H9 (cell line): ENCODE measurements at regions not wholly inside any gene's neighbourhood (a gene's known extent, or its start where the extent isn't known, plus 50 kb on each side); places are given as distances from the start of the nearest gene placed in this dataset.

ENCODE experiments used
- DNase-seq: peaks from one replicate; pipeline ENCODE4 v3.0.0-alpha.2; 2017
- H2AFZ ChIP-seq: one replicate; pipeline ENCODE4 v1.6.1; 2013; ENCODE audit warnings: mild to moderate bottlenecking, low read length, control low read depth, moderate library complexity
- H2AK5ac ChIP-seq: 2 replicates; pipeline ENCODE4 v1.6.1; 2013; ENCODE audit warnings: low read length, control low read depth, mixed read lengths; ENCODE audit not compliant: insufficient read length
- H2BK120ac ChIP-seq: one replicate; pipeline ENCODE4 v1.6.1; 2013; ENCODE audit warnings: low read depth, mild to moderate bottlenecking, low read length, control low read depth, inconsistent platforms; ENCODE audit not compliant: poor library complexity, severe bottlenecking
- H2BK12ac ChIP-seq: 2 replicates; pipeline ENCODE4 v1.6.1; 2013; ENCODE audit warnings: low read length, control low read depth, mixed read lengths, low read depth; ENCODE audit not compliant: insufficient read length
- H2BK15ac ChIP-seq: 2 replicates; pipeline ENCODE4 v1.6.1; 2013; ENCODE audit warnings: low read depth, low read length, control low read depth
- H2BK20ac ChIP-seq: one replicate; pipeline ENCODE4 v1.6.1; 2013; ENCODE audit warnings: low read depth, mild to moderate bottlenecking, low read length, control low read depth, inconsistent platforms; ENCODE audit not compliant: poor library complexity, severe bottlenecking
- H2BK5ac ChIP-seq: 2 replicates; pipeline ENCODE4 v1.6.1; 2013; ENCODE audit warnings: low read length, control low read depth, mixed read lengths; ENCODE audit not compliant: insufficient read length
- H3K14ac ChIP-seq: 2 replicates; pipeline ENCODE4 v1.6.1; 2013; ENCODE audit warnings: low read length, control low read depth; ENCODE audit not compliant: insufficient read depth
- H3K18ac ChIP-seq: 2 replicates; pipeline ENCODE4 v1.6.1; 2013; ENCODE audit warnings: low read depth, mild to moderate bottlenecking, mixed read lengths, low read length, control low read depth; ENCODE audit not compliant: insufficient read length
- H3K23ac ChIP-seq: 2 replicates; pipeline ENCODE4 v1.6.1; 2013; ENCODE audit warnings: low read length, control low read depth, mixed read lengths, low read depth; ENCODE audit not compliant: insufficient read length
- H3K23me2 ChIP-seq: 2 replicates; pipeline ENCODE4 v1.6.1; 2013; ENCODE audit warnings: low read depth, mild to moderate bottlenecking, mixed read lengths, low read length, control low read depth; ENCODE audit not compliant: insufficient read length, poor library complexity, severe bottlenecking
- H3K27ac ChIP-seq: 2 replicates; pipeline ENCODE4 v1.5.1; 2013; ENCODE audit warnings: low read length, control low read depth, mixed read lengths, low read depth; ENCODE audit not compliant: insufficient read length
- H3K27me3 ChIP-seq: 2 replicates; pipeline ENCODE4 v1.6.1; 2013; ENCODE audit warnings: low read length, control low read depth, inconsistent platforms; ENCODE audit not compliant: insufficient read depth
- H3K4ac ChIP-seq: 2 replicates; pipeline ENCODE4 v1.6.1; 2013; ENCODE audit warnings: low read depth, mild to moderate bottlenecking, control low read depth, inconsistent platforms, low read length, moderate library complexity
- H3K4me1 ChIP-seq: 2 replicates; pipeline ENCODE4 v1.6.1; 2013; ENCODE audit warnings: low read length, control low read depth, inconsistent platforms; ENCODE audit not compliant: insufficient read depth
- H3K4me2 ChIP-seq: 2 replicates; pipeline ENCODE4 v1.6.1; 2013; ENCODE audit warnings: low read length, control low read depth, mixed read lengths; ENCODE audit not compliant: insufficient read length, insufficient read depth
- H3K56ac ChIP-seq: 2 replicates; pipeline ENCODE4 v1.6.1; 2013; ENCODE audit warnings: low read depth, mild to moderate bottlenecking, mixed read lengths, low read length, control low read depth; ENCODE audit not compliant: insufficient read length
- H3K79me1 ChIP-seq: 2 replicates; pipeline ENCODE4 v1.6.1; 2013; ENCODE audit warnings: low read depth, mild to moderate bottlenecking, moderate library complexity, low read length, control low read depth, inconsistent platforms; ENCODE audit not compliant: insufficient read depth, poor library complexity, severe bottlenecking
- H3K79me2 ChIP-seq: 2 replicates; pipeline ENCODE4 v1.6.1; 2013; ENCODE audit warnings: low read length, control low read depth, inconsistent platforms; ENCODE audit not compliant: insufficient read depth
- H3K9ac ChIP-seq: 2 replicates; pipeline ENCODE4 v1.6.1; 2013; ENCODE audit warnings: low read length, control low read depth, mixed read lengths; ENCODE audit not compliant: insufficient read length; ENCODE audit errors: extremely low read depth
- H3K9me3 ChIP-seq: one replicate; pipeline ENCODE4 v1.6.1; 2013; ENCODE audit warnings: low read depth, low read length, inconsistent platforms; ENCODE audit not compliant: control insufficient read depth
- H3T11ph ChIP-seq: one replicate; pipeline ENCODE4 v1.6.1; 2013; ENCODE audit warnings: mild to moderate bottlenecking, low read length, control low read depth, inconsistent platforms
- H4K20me1 ChIP-seq: one replicate; pipeline ENCODE4 v1.6.1; 2013; ENCODE audit not compliant: control insufficient read depth, insufficient read length, insufficient read depth
- H4K5ac ChIP-seq: 2 replicates; pipeline ENCODE4 v1.6.1; 2013; ENCODE audit warnings: low read depth, mild to moderate bottlenecking, mixed read lengths, low read length, control low read depth; ENCODE audit not compliant: insufficient read length
- H4K8ac ChIP-seq: replicated peaks from 2 replicates; pipeline ENCODE4 v1.6.1; 2013; ENCODE audit warnings: low read length, control low read depth, mixed read lengths, low read depth; ENCODE audit not compliant: insufficient read length
- H4K91ac ChIP-seq: 2 replicates; pipeline ENCODE4 v1.6.1; 2013; ENCODE audit warnings: low read depth, mild to moderate bottlenecking, moderate library complexity, mixed read lengths, low read length, control low read depth; ENCODE audit not compliant: insufficient read length
- H3K27ac Mint-ChIP-seq, 3 experiments: 2 replicates in 2 of 3; 3 replicates in 1 of 3; pipeline ENCODE4 v1.8.0; 2020 to 2021; ENCODE audit warnings: mixed read lengths in 3 of 3, mild to moderate bottlenecking in 1 of 3, moderate library complexity in 1 of 3
- H3K27me3 Mint-ChIP-seq: 2 replicates; pipeline ENCODE4 v1.8.0; 2021; ENCODE audit warnings: low read depth, mild to moderate bottlenecking, moderate library complexity, mixed read lengths
- H3K36me3 Mint-ChIP-seq, 3 experiments: 2 replicates in 2 of 3; 3 replicates in 1 of 3; pipeline ENCODE4 v1.8.0; 2020 to 2021; ENCODE audit warnings: low read depth in 3 of 3, mixed read lengths in 3 of 3; ENCODE audit not compliant: insufficient read depth in 1 of 3
- H3K4me1 Mint-ChIP-seq, 2 experiments: 2 replicates each; pipeline ENCODE4 v1.8.0; 2020; ENCODE audit warnings: mixed read lengths in 2 of 2
- H3K4me3 Mint-ChIP-seq, 2 experiments: 2 replicates in 1 of 2; 3 replicates in 1 of 2; pipeline ENCODE4 v1.8.0; 2020 to 2021; ENCODE audit warnings: mild to moderate bottlenecking in 2 of 2, mixed read lengths in 2 of 2, moderate library complexity in 1 of 2
- H3K9me3 Mint-ChIP-seq, 2 experiments: 2 replicates in 1 of 2; 3 replicates in 1 of 2; pipeline ENCODE4 v1.8.0; 2020; ENCODE audit warnings: mild to moderate bottlenecking in 2 of 2, mixed read lengths in 2 of 2, moderate library complexity in 1 of 2
- WGBS: extraction: QIAGEN DNeasy Blood & Tissue Kit; methylation state at CpG from one replicate; pipeline ENCODE4 v1.1.7; 2013; ENCODE audit warnings: missing lambda C conversion rate, low lambda C conversion rate, mixed read lengths; ENCODE audit not compliant: insufficient read length; ENCODE audit errors: extremely low coverage; 5-methylcytosine and 5-hydroxymethylcytosine counted together
- TF ChIP-seq, protein P1 (sequence below): fragments of 200-600 bp; sonication (generic); conservative IDR thresholded peaks from 3 replicates; pipeline ENCODE4 v1.8.0; 2021; ENCODE audit warnings: antibody characterized with exemption, mild to moderate bottlenecking

GRCh38 chr6:167697316-167697715 is 129.4 kb upstream of the AFDN start:
- Histone ChIP-seq H3K4ac (no peak overlapping the region), H3K14ac (no peak overlapping the region), H3K23ac (no peak overlapping the region), H3K9ac (no peak overlapping the region), H2BK20ac (no peak overlapping the region), H3K4me1 (no peaks in the 10 kb centered on the region), H4K5ac (no peak overlapping the region), H3K27ac (no peak overlapping the region), H3K4me2 (no peak overlapping the region), H2BK5ac (no peak overlapping the region), H3K18ac (no peak overlapping the region), H2BK15ac (no peak overlapping the region), H2AFZ (no peak overlapping the region), H4K8ac (no peak overlapping the region), H2BK12ac (no peak overlapping the region), H4K20me1 (no peaks in the 10 kb centered on the region), H3K79me2 (no peaks in the 10 kb centered on the region), H3K9me3 (peaks cover 6% of the 10 kb centered on the region), H2AK5ac (no peak overlapping the region), H3T11ph (no peak overlapping the region), H3K23me2 (no peaks in the 10 kb centered on the region), H3K56ac (no peak overlapping the region), H4K91ac (no peak overlapping the region), H3K27me3 (no peaks in the 10 kb centered on the region), H2BK120ac (no peak overlapping the region), H3K79me1 (no peaks in the 10 kb centered on the region)
- no peak for DNase-seq
- H3K4me3 Mint-ChIP-seq = no peak overlapping the region
- H3K27me3 Mint-ChIP-seq = peaks cover 5% of the 10 kb centered on the region; the same call in 1 of the 2 replicates
- WGBS = 100% methylated on average over 2 of the region's 11 CpGs
- H3K9me3 Mint-ChIP-seq = peaks cover 0 to 3% of the 10 kb centered on the region in 2 experiments; a peak in 1 of 5 replicates
- peaks cover 18 to 25% of the 10 kb centered on the region in 2 experiments for H3K4me1 Mint-ChIP-seq
- H3K36me3 Mint-ChIP-seq = peaks cover 0 to 9% (median 2%) of the 10 kb centered on the region in 3 experiments; a peak in 2 of 7 replicates
- H3K27ac Mint-ChIP-seq = no peak overlapping the region
- TF ChIP-seq, protein P1, sequence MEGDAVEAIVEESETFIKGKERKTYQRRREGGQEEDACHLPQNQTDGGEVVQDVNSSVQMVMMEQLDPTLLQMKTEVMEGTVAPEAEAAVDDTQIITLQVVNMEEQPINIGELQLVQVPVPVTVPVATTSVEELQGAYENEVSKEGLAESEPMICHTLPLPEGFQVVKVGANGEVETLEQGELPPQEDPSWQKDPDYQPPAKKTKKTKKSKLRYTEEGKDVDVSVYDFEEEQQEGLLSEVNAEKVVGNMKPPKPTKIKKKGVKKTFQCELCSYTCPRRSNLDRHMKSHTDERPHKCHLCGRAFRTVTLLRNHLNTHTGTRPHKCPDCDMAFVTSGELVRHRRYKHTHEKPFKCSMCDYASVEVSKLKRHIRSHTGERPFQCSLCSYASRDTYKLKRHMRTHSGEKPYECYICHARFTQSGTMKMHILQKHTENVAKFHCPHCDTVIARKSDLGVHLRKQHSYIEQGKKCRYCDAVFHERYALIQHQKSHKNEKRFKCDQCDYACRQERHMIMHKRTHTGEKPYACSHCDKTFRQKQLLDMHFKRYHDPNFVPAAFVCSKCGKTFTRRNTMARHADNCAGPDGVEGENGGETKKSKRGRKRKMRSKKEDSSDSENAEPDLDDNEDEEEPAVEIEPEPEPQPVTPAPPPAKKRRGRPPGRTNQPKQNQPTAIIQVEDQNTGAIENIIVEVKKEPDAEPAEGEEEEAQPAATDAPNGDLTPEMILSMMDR = no peak
